ENCODE measurements at regions not wholly inside any gene's neighbourhood (a gene's known extent, or its start where the extent isn't known, plus 50 kb on each side); places are given as distances from the start of the nearest gene placed in this dataset.

- no peaks in the 10 kb centered on the region for H3K9me3 Mint-ChIP-seq
- no peaks in the 10 kb centered on the region for H3K4me1 Mint-ChIP-seq (ENCODE audit: unreplicated experiment)
- H3K27me3 Mint-ChIP-seq, result peaks cover 14% of the 10 kb centered on the region
- H3K4me3 Mint-ChIP-seq, result no peak overlapping the region
- no peak for DNase-seq (ENCODE audit: extremely low spot score, unreplicated experiment)
- TF ChIP-seq CTCF (conservative IDR thresholded peaks at IDR 0.05), result no peak
- no peak overlapping the region for H3K27ac Mint-ChIP-seq
- H3K36me3 Mint-ChIP-seq, result no peaks in the 10 kb centered on the region
Observed at GRCh38 chr4:3818371-3818770, 52.2 kb downstream of the ADRA2C start.

DNA sequence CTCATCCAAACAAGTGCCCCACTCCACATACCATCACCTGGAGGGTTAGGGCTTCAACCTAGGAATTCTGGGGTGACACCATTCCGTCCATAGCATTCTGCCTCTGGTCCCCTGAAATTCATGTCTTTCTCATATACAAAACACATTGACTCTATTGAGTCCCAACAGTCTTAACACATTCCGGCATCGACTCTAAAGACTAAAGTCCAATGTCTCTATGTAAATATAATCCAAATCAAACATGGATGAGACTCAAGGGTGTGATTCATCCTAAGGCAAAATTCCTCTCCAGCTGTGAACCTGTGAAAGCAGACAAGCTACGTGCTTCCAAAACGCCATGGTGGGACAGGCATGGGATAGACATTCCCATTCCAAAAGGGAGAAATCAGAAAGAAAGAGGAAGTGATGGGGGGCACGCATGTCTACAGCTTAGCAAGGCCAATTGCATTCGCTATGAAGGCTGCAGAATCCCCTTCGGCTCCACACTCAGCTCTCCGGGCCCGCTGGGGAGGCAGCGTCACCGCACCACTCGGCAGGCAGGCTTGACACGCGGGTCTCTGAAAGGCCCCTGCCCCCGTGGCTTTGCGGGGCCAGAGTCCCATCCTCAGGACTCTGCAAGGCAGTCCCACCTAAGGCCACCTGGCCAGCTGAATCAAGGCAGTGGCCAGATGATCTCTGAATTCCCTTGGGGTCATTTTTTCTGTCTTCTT is 53.2 kb downstream of the ADRA2C start:
- TF ChIP-seq CTCF (conservative IDR thresholded peaks at IDR 0.05), result no peak
- Mint-ChIP-seq H3K4me1 (ENCODE audit: unreplicated experiment) (no peaks in the 10 kb centered on the region), H3K36me3 (no peaks in the 10 kb centered on the region), H3K27ac (no peak overlapping the region), H3K4me3 (no peak overlapping the region), H3K9me3 (no peaks in the 10 kb centered on the region), H3K27me3 (peaks cover 10% of the 10 kb centered on the region)
- no peak for DNase-seq (ENCODE audit: extremely low spot score, unreplicated experiment)

GRCh38 chr4:3820016-3820805 is 54.0 kb downstream of the ADRA2C start:
- H3K36me3 Mint-ChIP-seq, result no peaks in the 10 kb centered on the region
- H3K4me3 Mint-ChIP-seq, result no peak overlapping the region
- no peaks in the 10 kb centered on the region for H3K4me1 Mint-ChIP-seq (ENCODE audit: unreplicated experiment)
- no peaks in the 10 kb centered on the region for H3K9me3 Mint-ChIP-seq
- TF ChIP-seq CTCF (conservative IDR thresholded peaks at IDR 0.05), result no peak
- no peak for DNase-seq (ENCODE audit: extremely low spot score, unreplicated experiment)
- H3K27ac Mint-ChIP-seq, result no peak overlapping the region
- H3K27me3 Mint-ChIP-seq, result peaks cover 13% of the 10 kb centered on the region

DNA sequence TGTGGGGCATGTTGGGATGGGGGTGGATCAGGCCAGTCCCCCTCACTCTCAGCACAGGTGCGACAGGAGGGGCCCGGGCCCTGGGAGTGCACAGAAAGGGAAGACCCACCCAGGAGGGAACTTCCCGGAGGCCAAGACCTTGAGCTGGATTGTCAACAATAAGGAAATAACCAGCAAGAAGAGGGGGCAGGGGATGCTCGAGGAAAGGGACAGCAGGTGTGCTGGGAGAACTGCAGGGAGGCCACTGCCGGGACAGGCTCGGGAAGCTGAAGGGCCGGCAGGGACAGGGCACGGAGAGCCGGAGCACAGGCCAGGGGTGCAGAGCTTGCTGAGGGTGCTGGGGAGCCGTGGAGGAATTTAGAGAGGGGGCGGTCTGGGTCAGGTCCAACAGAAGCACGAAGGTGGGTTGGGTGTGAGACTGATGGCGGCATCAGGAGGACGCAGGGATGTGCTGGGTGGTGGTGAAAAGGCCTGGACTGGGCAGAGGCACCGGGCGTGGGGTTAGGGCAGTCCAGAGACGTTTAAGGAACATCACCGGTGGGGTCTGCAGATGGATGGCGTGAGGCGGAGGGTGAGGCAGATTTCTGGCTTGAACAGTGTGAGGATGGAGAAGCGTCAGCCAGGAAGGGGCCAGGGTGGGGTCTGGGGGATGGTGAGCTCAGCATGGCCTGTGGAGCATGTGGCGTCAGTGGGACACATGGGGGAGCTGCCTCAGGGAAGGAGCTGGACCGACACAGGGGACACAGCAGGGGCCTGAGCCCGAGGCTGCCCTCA is 54.8 kb downstream of the ADRA2C start:
- TF ChIP-seq CTCF (conservative IDR thresholded peaks at IDR 0.05), result no peak
- Mint-ChIP-seq H3K27me3 (peaks cover 13% of the 10 kb centered on the region), H3K4me1 (ENCODE audit: unreplicated experiment) (no peaks in the 10 kb centered on the region), H3K4me3 (no peak overlapping the region), H3K36me3 (no peaks in the 10 kb centered on the region), H3K9me3 (no peaks in the 10 kb centered on the region), H3K27ac (no peak overlapping the region)
- DNase-seq (ENCODE audit: extremely low spot score, unreplicated experiment), result no peak

DNA sequence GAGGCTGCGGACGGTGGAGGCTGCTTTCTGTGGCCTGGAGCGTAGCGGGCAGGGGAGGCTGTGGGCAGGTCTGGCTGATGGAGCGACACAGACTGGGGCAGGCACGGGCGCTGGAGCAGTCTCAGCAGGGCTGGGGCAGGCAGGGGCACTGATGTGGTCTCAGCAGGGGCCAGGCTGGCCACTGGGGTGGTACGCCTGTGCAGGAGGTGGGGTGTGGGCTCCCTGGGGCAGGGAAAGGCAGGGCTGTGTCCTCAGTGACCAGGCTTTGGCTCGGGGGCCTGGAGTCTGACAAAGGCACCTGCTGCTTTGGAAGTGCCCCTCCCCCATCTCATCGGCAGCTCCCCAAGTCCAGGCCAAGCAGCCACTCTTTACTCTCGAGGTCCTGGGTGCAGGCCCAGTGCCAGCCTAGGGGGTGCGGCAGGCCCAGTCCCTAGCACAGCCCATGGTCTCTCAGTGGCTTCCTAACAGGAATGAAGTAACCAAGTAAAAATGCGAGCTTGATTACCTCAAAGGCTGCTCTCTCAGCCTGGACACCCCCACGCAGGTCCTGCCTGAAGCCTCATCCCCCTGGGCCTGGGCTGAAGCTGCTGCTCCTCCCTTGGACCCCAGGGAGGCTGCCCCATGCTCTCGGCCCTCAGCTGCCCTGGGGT is 55.5 kb downstream of the ADRA2C start:
- H3K36me3 Mint-ChIP-seq, result no peaks in the 10 kb centered on the region
- H3K4me3 Mint-ChIP-seq, result no peak overlapping the region
- peaks cover 3% of the 10 kb centered on the region for H3K4me1 Mint-ChIP-seq (ENCODE audit: unreplicated experiment)
- H3K9me3 Mint-ChIP-seq, result no peaks in the 10 kb centered on the region
- H3K27me3 Mint-ChIP-seq, result peaks cover 13% of the 10 kb centered on the region
- no peak for TF ChIP-seq CTCF (conservative IDR thresholded peaks at IDR 0.05)
- DNase-seq (ENCODE audit: extremely low spot score, unreplicated experiment), result no peak
- H3K27ac Mint-ChIP-seq, result no peak overlapping the region
